ENCODE measurements at regions not wholly inside any gene's neighbourhood (a gene's known extent, or its start where the extent isn't known, plus 50 kb on each side); places are given as distances from the start of the nearest gene placed in this dataset.

DNA sequence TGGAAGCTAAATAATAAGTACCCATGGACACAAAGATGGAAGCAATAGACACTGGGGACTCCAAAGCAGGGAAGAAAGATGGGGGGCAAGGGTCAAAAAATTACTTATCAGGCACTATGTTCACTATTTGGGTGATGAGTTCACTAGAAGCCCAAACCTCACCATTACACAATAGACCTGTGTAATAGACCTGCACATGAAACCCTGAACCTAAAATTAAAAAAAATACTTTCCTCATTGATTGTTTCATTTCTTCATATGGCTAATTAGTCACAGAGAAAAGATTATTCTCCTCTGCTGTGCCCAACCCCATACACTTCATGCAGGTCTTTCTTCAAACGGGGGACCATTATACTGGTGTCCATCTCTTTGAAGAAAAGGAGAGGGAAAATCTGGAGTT lies 213.0 kb upstream of the DTNBP1 start:
- TF ChIP-seq, protein P1, sequence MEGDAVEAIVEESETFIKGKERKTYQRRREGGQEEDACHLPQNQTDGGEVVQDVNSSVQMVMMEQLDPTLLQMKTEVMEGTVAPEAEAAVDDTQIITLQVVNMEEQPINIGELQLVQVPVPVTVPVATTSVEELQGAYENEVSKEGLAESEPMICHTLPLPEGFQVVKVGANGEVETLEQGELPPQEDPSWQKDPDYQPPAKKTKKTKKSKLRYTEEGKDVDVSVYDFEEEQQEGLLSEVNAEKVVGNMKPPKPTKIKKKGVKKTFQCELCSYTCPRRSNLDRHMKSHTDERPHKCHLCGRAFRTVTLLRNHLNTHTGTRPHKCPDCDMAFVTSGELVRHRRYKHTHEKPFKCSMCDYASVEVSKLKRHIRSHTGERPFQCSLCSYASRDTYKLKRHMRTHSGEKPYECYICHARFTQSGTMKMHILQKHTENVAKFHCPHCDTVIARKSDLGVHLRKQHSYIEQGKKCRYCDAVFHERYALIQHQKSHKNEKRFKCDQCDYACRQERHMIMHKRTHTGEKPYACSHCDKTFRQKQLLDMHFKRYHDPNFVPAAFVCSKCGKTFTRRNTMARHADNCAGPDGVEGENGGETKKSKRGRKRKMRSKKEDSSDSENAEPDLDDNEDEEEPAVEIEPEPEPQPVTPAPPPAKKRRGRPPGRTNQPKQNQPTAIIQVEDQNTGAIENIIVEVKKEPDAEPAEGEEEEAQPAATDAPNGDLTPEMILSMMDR (IDR thresholded peaks at IDR 0.05) = no peak
- no peak for TF ChIP-seq POLR2A (IDR thresholded peaks at IDR 0.05)

Data from prostate gland (tissue), 2 donors.